Colonic mucosa (tissue), 4 donors: ENCODE measurements at regions not wholly inside any gene's neighbourhood (a gene's known extent, or its start where the extent isn't known, plus 50 kb on each side); places are given as distances from the start of the nearest gene placed in this dataset.

Source experiments
- DNase-seq: peaks from one replicate; pipeline ENCODE4 v3.0.0-alpha.2; 2020
- H3K27ac ChIP-seq: fragments of 200-600 bp; one replicate; pipeline ENCODE4 v1.8.0; 2021
- H3K27me3 ChIP-seq: fragments of 200-600 bp; one replicate; pipeline ENCODE4 v1.8.0; 2021
- H3K36me3 ChIP-seq: fragments of 200-600 bp; one replicate; pipeline ENCODE4 v1.8.0; 2021
- H3K4me1 ChIP-seq: fragments of 200-600 bp; one replicate; pipeline ENCODE4 v1.8.0; 2021; ENCODE audit warnings: mild to moderate bottlenecking
- H3K4me3 ChIP-seq: fragments of 200-600 bp; one replicate; pipeline ENCODE4 v1.8.0; 2021
- H3K9ac ChIP-seq, 2 donors: one replicate each; pipeline ENCODE4 v1.7.0; 2013; ENCODE audit warnings: control low read depth in 2 of 2, low read depth in 2 of 2, low read length in 2 of 2
- H3K9me3 ChIP-seq: fragments of 200-600 bp; one replicate; pipeline ENCODE4 v1.8.0; 2021
- intact Hi-C: fragments of 100-400 bp; cut with DNase I; formaldehyde crosslinking; loops from one replicate; pipeline ENCODE4 v1.14.1; 2022
- TF ChIP-seq, protein P1 (sequence below): fragments of 200-600 bp; IDR thresholded peaks from one replicate; pipeline ENCODE4 v1.8.0; 2022; ENCODE audit warnings: antibody characterized with exemption, mild to moderate bottlenecking
- donor health status: healthy.
- donor health status: DM: no; HTN: no; CAD: no.
- donor health status: DM: no; HTN: no; CAD: no.

DNA sequence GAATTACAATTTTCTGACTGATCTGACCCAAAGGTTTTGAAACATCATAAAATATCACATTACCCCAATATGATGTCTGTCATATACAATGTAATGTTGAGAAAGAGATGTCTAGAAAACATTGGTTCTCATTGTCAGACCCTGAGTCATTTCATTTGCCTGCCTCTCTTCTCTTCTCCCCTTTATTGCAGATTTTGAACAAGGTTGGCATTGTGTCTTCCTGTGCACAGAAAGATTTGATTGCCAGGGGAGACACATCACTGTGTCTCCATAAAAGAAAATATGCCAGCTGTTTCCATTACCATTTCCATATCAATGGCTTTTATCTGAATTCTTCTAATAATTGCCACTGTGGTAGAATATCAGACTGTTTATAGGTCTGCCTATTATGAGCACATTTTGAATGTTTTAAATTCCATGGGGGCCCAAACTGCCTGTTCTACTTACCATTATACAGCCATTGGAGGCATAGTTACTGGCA is 65.6 kb downstream of the IFI44 start:
- H3K9me3 ChIP-seq = no peaks in the 10 kb centered on the region
- no peak overlapping the region for H3K27ac ChIP-seq
- H3K4me1 ChIP-seq = no peaks in the 10 kb centered on the region
- no peak for DNase-seq
- no peak overlapping the region for H3K4me3 ChIP-seq
- TF ChIP-seq, protein P1, sequence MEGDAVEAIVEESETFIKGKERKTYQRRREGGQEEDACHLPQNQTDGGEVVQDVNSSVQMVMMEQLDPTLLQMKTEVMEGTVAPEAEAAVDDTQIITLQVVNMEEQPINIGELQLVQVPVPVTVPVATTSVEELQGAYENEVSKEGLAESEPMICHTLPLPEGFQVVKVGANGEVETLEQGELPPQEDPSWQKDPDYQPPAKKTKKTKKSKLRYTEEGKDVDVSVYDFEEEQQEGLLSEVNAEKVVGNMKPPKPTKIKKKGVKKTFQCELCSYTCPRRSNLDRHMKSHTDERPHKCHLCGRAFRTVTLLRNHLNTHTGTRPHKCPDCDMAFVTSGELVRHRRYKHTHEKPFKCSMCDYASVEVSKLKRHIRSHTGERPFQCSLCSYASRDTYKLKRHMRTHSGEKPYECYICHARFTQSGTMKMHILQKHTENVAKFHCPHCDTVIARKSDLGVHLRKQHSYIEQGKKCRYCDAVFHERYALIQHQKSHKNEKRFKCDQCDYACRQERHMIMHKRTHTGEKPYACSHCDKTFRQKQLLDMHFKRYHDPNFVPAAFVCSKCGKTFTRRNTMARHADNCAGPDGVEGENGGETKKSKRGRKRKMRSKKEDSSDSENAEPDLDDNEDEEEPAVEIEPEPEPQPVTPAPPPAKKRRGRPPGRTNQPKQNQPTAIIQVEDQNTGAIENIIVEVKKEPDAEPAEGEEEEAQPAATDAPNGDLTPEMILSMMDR = no peak
- intact Hi-C loops = no loop called here
- no peaks in the 10 kb centered on the region for H3K36me3 ChIP-seq
- no peak overlapping the region for H3K9ac ChIP-seq
- H3K27me3 ChIP-seq = no peaks in the 10 kb centered on the region

DNA sequence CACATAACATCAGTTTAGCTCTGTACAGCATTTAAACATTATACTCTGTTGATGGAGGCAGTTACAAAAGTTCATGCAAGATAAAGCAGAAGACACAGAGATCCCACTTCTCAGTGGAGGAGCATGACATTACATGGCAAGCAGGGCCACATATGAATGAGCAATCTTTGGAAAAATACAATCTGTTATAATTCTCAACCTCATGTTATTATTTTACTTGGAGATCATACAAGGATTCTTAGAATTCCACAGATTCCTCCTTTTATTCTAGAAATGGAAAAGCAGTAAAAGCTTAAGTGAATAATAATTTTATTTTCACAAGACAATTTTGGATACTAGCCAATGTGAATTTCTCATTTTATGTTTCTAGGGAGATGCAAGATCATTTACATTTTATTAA is 66.6 kb downstream of the IFI44 start:
- Histone ChIP-seq H3K4me1 (no peaks in the 10 kb centered on the region), H3K9me3 (no peaks in the 10 kb centered on the region), H3K27me3 (no peaks in the 10 kb centered on the region), H3K9ac (no peak overlapping the region), H3K4me3 (no peak overlapping the region), H3K27ac (no peak overlapping the region), H3K36me3 (no peaks in the 10 kb centered on the region)
- TF ChIP-seq, protein P1 = no peak
- no peak for DNase-seq
- intact Hi-C loops = no loop called here

DNA sequence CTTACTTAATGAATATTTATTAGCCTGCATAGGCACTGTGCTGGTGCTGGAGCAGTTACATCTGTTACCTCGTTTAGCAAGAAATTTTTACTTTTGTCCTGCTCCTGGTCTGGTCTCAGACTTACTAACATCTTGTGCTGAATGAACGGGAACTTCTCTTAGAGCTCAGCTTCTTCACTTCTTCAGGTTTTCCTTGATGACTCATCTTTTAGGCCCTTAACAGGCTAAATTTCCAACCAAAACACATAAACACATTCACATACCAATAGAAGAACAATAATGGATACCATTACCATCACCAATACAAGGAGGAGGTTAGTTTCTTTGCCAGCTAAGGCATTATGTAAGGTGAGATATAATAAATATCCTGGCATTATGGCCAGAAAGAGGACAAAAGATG is 68.9 kb downstream of the IFI44 start:
- Histone ChIP-seq H3K27me3 (no peaks in the 10 kb centered on the region), H3K9ac (no peak overlapping the region), H3K4me3 (no peak overlapping the region), H3K27ac (no peak overlapping the region), H3K9me3 (no peaks in the 10 kb centered on the region), H3K4me1 (no peaks in the 10 kb centered on the region), H3K36me3 (no peaks in the 10 kb centered on the region)
- DNase-seq = no peak
- intact Hi-C loops = no loop called here
- TF ChIP-seq, protein P1 = no peak

DNA sequence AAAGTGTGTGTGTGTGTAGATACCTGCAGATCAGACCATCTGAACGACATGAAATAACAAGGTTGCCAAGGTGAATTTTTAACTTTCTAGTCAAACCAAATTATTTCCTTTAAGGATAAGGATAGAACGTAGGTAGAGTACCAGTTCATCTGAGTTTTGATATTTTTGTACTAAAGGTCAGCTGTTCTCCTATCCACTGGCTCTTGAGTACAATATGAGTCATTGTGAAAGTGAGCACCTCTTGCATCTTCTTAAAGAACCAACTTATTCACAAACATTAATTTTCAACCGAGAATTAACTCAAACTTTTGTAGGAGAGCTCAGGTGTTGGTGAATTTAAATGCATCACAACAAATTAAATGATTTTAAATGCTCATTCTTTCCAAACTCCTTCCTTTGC is 71.5 kb downstream of the IFI44 start:
- H3K27me3 ChIP-seq = no peaks in the 10 kb centered on the region
- H3K36me3 ChIP-seq = no peaks in the 10 kb centered on the region
- no peak overlapping the region for H3K4me3 ChIP-seq
- no peaks in the 10 kb centered on the region for H3K9me3 ChIP-seq
- H3K4me1 ChIP-seq = no peaks in the 10 kb centered on the region
- intact Hi-C loops = no loop called here
- no peak for DNase-seq
- H3K9ac ChIP-seq = no peak overlapping the region
- TF ChIP-seq, protein P1 = no peak
- no peak overlapping the region for H3K27ac ChIP-seq

DNA sequence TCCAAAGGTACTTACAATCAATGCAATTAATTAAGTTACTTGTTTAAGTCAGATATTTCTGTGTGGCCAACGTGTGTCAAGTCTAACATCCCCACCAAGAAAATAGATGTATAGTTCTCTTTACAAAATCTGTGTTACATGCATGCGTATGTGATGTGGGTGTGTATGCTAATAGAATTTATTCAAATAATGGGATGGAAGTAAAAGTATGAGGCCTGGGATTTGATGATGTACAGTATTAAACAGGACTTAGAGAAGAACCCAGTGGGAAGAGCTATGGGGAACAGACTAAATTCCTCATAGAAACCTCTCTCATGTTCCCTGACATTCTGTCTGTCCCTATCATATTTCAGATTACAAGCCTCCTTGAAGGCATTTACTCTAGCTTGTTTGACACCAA is 72.5 kb downstream of the IFI44 start:
- H3K27ac ChIP-seq = no peak overlapping the region
- H3K9ac ChIP-seq = no peak overlapping the region
- DNase-seq = no peak
- H3K36me3 ChIP-seq = no peaks in the 10 kb centered on the region
- no peaks in the 10 kb centered on the region for H3K27me3 ChIP-seq
- TF ChIP-seq, protein P1 = no peak
- H3K9me3 ChIP-seq = no peaks in the 10 kb centered on the region
- no peaks in the 10 kb centered on the region for H3K4me1 ChIP-seq
- intact Hi-C loops = no loop called here
- H3K4me3 ChIP-seq = no peak overlapping the region

DNA sequence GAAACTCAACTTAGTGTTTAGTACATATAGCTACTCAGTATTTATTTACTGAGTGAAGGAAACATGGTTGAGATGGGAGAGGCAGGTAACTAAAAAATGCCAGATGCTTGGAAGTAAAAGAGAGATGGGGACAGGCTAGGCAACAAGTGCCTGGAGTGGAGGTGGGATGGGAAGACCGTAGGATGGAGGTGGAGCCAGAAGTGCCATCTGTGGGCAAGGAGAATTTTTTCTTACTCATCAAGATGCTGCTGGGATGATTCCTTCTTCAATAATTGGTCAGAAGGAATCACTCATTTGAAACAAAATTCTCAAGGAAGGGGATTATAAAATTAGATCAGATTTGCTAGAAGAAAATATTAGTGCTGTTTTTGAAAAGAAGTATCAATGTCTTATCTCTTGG is 72.9 kb downstream of the IFI44 start:
- TF ChIP-seq, protein P1 = no peak
- no peak overlapping the region for H3K4me3 ChIP-seq
- no peak overlapping the region for H3K9ac ChIP-seq
- H3K4me1 ChIP-seq = no peaks in the 10 kb centered on the region
- no peak for DNase-seq
- H3K36me3 ChIP-seq = no peaks in the 10 kb centered on the region
- no peaks in the 10 kb centered on the region for H3K27me3 ChIP-seq
- no peaks in the 10 kb centered on the region for H3K9me3 ChIP-seq
- H3K27ac ChIP-seq = no peak overlapping the region
- intact Hi-C loops = no loop called here
